GM12872 (cell line): ENCODE measurements at regions not wholly inside any gene's neighbourhood (a gene's known extent, or its start where the extent isn't known, plus 50 kb on each side); places are given as distances from the start of the nearest gene placed in this dataset.

ENCODE experiments used
- CTCF ChIP-seq: IDR thresholded peaks from 3 replicates; pipeline ENCODE4 v1.5.1; 2011; ENCODE audit warnings: low read depth, mild to moderate bottlenecking, low read length, moderate library complexity; ENCODE audit not compliant: insufficient read depth

- no peak for TF ChIP-seq CTCF
Observed at GRCh38 chr1:188406636-188407035, 1577.9 kb downstream of the PLA2G4A start.

- no peak for TF ChIP-seq CTCF
Observed at GRCh38 chr1:188420177-188420576, 1591.4 kb downstream of the PLA2G4A start.

GRCh38 chr1:188423073-188423472 is 1594.3 kb downstream of the PLA2G4A start:
- no peak for TF ChIP-seq CTCF

GRCh38 chr1:188424176-188424575 is 1595.4 kb downstream of the PLA2G4A start:
- no peak for TF ChIP-seq CTCF

- TF ChIP-seq CTCF, result no peak
Observed at GRCh38 chr1:188425687-188426086, 1596.9 kb downstream of the PLA2G4A start.

GRCh38 chr1:188426561-188426960 is 1597.8 kb downstream of the PLA2G4A start:
- TF ChIP-seq CTCF, result no peak

- no peak for TF ChIP-seq CTCF
Observed at GRCh38 chr1:188427642-188428041, 1598.9 kb downstream of the PLA2G4A start.

GRCh38 chr1:188429386-188429785 is 1600.6 kb downstream of the PLA2G4A start:
- no peak for TF ChIP-seq CTCF
